ENCODE measurements at regions not wholly inside any gene's neighbourhood (a gene's known extent, or its start where the extent isn't known, plus 50 kb on each side); places are given as distances from the start of the nearest gene placed in this dataset.
"Not testable (repeated sequence)": the region's sequence is repeated elsewhere in the genome, so short reads cannot be mapped to it uniquely, and the experiment has no call there.

DNA sequence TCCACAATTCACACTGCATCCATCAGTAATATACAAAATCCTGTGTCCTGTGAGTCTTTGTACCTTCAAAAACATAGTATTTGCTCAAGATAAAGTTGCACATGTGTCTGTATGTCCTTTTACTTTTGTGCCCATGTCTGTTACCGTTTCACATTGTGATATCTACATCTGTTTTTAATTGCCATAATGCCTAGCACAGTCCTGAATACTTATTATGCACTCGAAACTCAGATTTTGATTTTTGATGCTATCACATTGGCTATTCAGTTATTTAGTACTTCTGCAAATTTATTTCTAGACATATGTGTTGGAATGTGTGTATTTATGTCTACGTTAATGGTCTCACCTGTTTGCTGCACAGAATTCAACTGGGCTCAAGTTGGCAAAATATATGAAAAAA is 452.8 kb upstream of the ZEB2 start:
- Histone ChIP-seq H3K9me3 (ENCODE audit: control insufficient read depth in 1 of 2, insufficient read depth in 1 of 2, low read length in 2 of 2) (peaks cover 0 to 8% of the 10 kb centered on the region in 2 experiments), H3K36me3 (ENCODE audit: insufficient read depth, low read length) (no peaks in the 10 kb centered on the region), H3K4me3 (ENCODE audit: low read length) (no peak overlapping the region), H3K27ac (ENCODE audit: low read depth in 1 of 2, low read length in 2 of 2) (no peak overlapping the region), H3K27me3 (ENCODE audit: control insufficient read depth in 1 of 2, insufficient read depth in 2 of 2, low read length in 2 of 2) (no peaks in the 10 kb centered on the region), H3K4me1 (ENCODE audit: insufficient read depth, low read length) (no peaks in the 10 kb centered on the region)
- no peak for DNase-seq
- ChIA-PET CTCF (no interaction called here), POLR2A (no interaction called here)
- TF ChIP-seq, protein P1, sequence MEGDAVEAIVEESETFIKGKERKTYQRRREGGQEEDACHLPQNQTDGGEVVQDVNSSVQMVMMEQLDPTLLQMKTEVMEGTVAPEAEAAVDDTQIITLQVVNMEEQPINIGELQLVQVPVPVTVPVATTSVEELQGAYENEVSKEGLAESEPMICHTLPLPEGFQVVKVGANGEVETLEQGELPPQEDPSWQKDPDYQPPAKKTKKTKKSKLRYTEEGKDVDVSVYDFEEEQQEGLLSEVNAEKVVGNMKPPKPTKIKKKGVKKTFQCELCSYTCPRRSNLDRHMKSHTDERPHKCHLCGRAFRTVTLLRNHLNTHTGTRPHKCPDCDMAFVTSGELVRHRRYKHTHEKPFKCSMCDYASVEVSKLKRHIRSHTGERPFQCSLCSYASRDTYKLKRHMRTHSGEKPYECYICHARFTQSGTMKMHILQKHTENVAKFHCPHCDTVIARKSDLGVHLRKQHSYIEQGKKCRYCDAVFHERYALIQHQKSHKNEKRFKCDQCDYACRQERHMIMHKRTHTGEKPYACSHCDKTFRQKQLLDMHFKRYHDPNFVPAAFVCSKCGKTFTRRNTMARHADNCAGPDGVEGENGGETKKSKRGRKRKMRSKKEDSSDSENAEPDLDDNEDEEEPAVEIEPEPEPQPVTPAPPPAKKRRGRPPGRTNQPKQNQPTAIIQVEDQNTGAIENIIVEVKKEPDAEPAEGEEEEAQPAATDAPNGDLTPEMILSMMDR (IDR thresholded peaks at IDR 0.05): no peak
- Mint-ChIP-seq H3K9me3 (peaks cover 6% of the 10 kb centered on the region), H3K27ac (no peak overlapping the region), H3K36me3 (ENCODE audit: low read depth) (no peaks in the 10 kb centered on the region), H3K4me3 (no peak overlapping the region), H3K27me3 (no peaks in the 10 kb centered on the region), H3K4me1 (ENCODE audit: low read depth) (no peaks in the 10 kb centered on the region)
- no peak for ATAC-seq (ENCODE audit: poor library complexity)
- intact Hi-C loops (cut with DNase I, micrococcal nuclease): no loop called here

DNA sequence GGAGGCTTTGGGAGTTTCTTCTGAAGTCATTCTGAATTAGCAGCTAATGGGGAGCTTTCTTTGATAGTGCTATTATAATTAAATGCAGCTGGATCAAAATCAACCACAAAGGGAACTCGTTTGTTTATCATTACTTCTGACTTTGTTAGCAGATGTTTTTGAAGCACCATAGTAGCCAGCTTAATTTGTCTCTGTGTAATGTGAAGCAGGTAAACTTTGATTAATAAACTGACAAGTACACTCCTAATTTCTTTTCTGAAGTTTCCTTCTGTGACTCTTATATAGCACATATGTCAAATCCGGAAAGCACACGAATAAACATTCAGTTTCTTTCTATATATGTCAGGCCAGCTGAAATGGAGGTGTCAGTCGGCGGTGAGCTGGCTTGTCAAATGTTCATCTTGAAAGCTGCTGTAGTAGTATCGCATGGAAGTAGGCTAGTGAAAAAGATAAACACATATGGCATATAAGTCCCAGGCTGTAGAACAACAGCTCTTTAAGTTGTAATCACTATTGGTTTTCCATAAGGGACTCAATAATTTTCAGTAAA is 451.9 kb upstream of the ZEB2 start:
- no peaks in the 10 kb centered on the region for H3K4me1 ChIP-seq (ENCODE audit: insufficient read depth, low read length)
- DNase-seq: no peak
- no peaks in the 10 kb centered on the region for H3K27me3 Mint-ChIP-seq
- intact Hi-C loops (cut with DNase I, micrococcal nuclease): no loop called here
- H3K4me3 Mint-ChIP-seq: no peak overlapping the region
- no peaks in the 10 kb centered on the region for H3K36me3 Mint-ChIP-seq (ENCODE audit: low read depth)
- CTCF ChIA-PET: no interaction called here
- TF ChIP-seq, protein P1 (IDR thresholded peaks at IDR 0.05): no peak
- H3K27ac ChIP-seq (ENCODE audit: low read depth in 1 of 2, low read length in 2 of 2): no peak overlapping the region
- no peaks in the 10 kb centered on the region for H3K4me1 Mint-ChIP-seq (ENCODE audit: low read depth)
- ATAC-seq (ENCODE audit: poor library complexity): no peak
- POLR2A ChIA-PET: no interaction called here
- no peak overlapping the region for H3K27ac Mint-ChIP-seq
- peaks cover 6% of the 10 kb centered on the region for H3K9me3 Mint-ChIP-seq
- H3K9me3 ChIP-seq (ENCODE audit: control insufficient read depth in 1 of 2, insufficient read depth in 1 of 2, low read length in 2 of 2): peaks cover 0 to 8% of the 10 kb centered on the region in 2 experiments
- no peaks in the 10 kb centered on the region for H3K27me3 ChIP-seq (ENCODE audit: control insufficient read depth in 1 of 2, insufficient read depth in 2 of 2, low read length in 2 of 2)
- no peaks in the 10 kb centered on the region for H3K36me3 ChIP-seq (ENCODE audit: insufficient read depth, low read length)
- no peak overlapping the region for H3K4me3 ChIP-seq (ENCODE audit: low read length)

DNA sequence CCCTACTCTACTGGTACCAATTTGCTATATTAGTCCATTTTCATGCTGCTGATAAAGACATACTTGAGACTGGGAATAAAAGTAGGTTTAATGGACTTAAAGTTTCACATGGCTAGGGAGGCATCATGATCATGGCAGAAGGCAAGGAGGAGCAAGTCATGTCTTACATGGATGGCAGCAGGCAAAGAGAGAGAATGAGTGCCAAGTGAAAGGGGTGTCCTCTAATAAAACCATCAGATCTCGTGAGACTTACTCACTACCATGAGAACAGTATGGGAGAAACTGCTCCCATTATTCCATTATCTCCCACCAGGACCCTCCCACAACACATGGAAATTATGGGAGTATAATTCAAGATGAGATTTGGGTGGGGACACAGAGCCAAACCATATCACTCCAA is 450.5 kb upstream of the ZEB2 start:
- intact Hi-C loops (cut with DNase I, micrococcal nuclease); H3K27me3 Mint-ChIP-seq; ATAC-seq (ENCODE audit: poor library complexity); H3K27ac Mint-ChIP-seq; POLR2A ChIA-PET; H3K9me3 Mint-ChIP-seq; CTCF ChIA-PET; DNase-seq; H3K4me3 Mint-ChIP-seq; H3K4me3 ChIP-seq (ENCODE audit: low read length); H3K36me3 Mint-ChIP-seq (ENCODE audit: low read depth); H3K27ac ChIP-seq (ENCODE audit: low read depth in 1 of 2, low read length in 2 of 2); H3K4me1 ChIP-seq (ENCODE audit: insufficient read depth, low read length); H3K27me3 ChIP-seq (ENCODE audit: control insufficient read depth in 1 of 2, insufficient read depth in 2 of 2, low read length in 2 of 2); H3K4me1 Mint-ChIP-seq (ENCODE audit: low read depth); H3K36me3 ChIP-seq (ENCODE audit: insufficient read depth, low read length): not testable (repeated sequence)
- H3K9me3 ChIP-seq (ENCODE audit: control insufficient read depth in 1 of 2, insufficient read depth in 1 of 2, low read length in 2 of 2): peaks cover 0 to 12% of the 10 kb centered on the region in 2 experiments

DNA sequence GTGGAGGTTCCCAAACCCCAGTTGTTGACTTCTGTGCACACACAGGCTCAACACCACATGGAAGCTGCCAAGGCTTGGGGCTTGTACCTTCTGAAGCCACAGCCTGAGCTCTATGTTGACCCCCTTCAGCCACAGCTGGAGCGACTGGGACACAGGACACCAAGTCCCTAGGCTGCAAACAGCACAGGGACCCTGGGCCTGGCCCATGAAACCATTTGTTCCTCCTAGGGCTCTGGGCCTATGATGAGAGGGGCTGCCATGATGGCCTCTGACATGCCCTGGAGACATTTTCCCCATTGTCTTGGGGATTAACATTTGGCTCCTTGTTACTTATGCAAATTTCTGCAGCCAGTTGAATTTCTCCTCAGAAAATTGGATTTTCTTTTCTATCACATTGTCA is 449.6 kb upstream of the ZEB2 start:
- peaks cover 0 to 16% of the 10 kb centered on the region in 2 experiments for H3K9me3 ChIP-seq (ENCODE audit: control insufficient read depth in 1 of 2, insufficient read depth in 1 of 2, low read length in 2 of 2)
- ATAC-seq (ENCODE audit: poor library complexity); H3K27me3 Mint-ChIP-seq; POLR2A ChIA-PET; H3K36me3 Mint-ChIP-seq (ENCODE audit: low read depth); H3K27ac Mint-ChIP-seq; H3K27me3 ChIP-seq (ENCODE audit: control insufficient read depth in 1 of 2, insufficient read depth in 2 of 2, low read length in 2 of 2); intact Hi-C loops (cut with DNase I, micrococcal nuclease); H3K4me3 Mint-ChIP-seq; H3K36me3 ChIP-seq (ENCODE audit: insufficient read depth, low read length); H3K4me1 Mint-ChIP-seq (ENCODE audit: low read depth); CTCF ChIA-PET; H3K4me3 ChIP-seq (ENCODE audit: low read length); DNase-seq; H3K27ac ChIP-seq (ENCODE audit: low read depth in 1 of 2, low read length in 2 of 2); H3K4me1 ChIP-seq (ENCODE audit: insufficient read depth, low read length): not testable (repeated sequence)
- peaks cover 11% of the 10 kb centered on the region for H3K9me3 Mint-ChIP-seq
